Panc1 (cell line): ENCODE measurements at regions not wholly inside any gene's neighbourhood (a gene's known extent, or its start where the extent isn't known, plus 50 kb on each side); places are given as distances from the start of the nearest gene placed in this dataset.
"Not testable (repeated sequence)": the region's sequence is repeated elsewhere in the genome, so short reads cannot be mapped to it uniquely, and the experiment has no call there.

Experiments used
- ATAC-seq: fragments of 200-7000 bp; cut with Tn5 transposase; 2 replicates; pipeline ENCODE4 v1.9.1; 2020; ENCODE audit warnings: mild to moderate bottlenecking, moderate library complexity
- BruUV-seq: library from RNA; stranded (reverse); fragments of 400-500 nt; replicated peaks from 2 replicates; lab custom pipeline; 2021; lab: Mats Ljungman, UMichigan
- CTCF ChIA-PET: fragments of 300-600 bp; sonication (Branson Sonifier 250); formaldehyde crosslinking; loops from one replicate; lab custom pipeline; 2022; ENCODE audit warnings: antibody characterized with exemption; lab: Charles Lee
- POLR2A ChIA-PET: fragments of 300-600 bp; sonication (Branson Sonifier 250); formaldehyde crosslinking; loops from one replicate; lab custom pipeline; 2022; ENCODE audit warnings: antibody characterized with exemption; lab: Charles Lee
- DNase-seq: peaks from one replicate; pipeline ENCODE4 v3.0.0-alpha.2; 2010; ENCODE audit warnings: low read depth, low spot score
- H3K27ac ChIP-seq: 2 replicates; pipeline ENCODE4 v1.5.1; 2011; ENCODE audit warnings: mild to moderate bottlenecking, low read length, inconsistent platforms
- H3K27me3 ChIP-seq: fragments of 200-500 bp; sonication (Bioruptor generic); 2 replicates; pipeline ENCODE4 v1.6.0; 2014; ENCODE audit warnings: low read length, inconsistent platforms; ENCODE audit not compliant: control insufficient read depth, insufficient read depth
- H3K36me3 ChIP-seq: fragments of 200-500 bp; sonication (Bioruptor generic); 2 replicates; pipeline ENCODE4 v1.5.1; 2014; ENCODE audit warnings: inconsistent platforms, mild to moderate bottlenecking, low read length, moderate library complexity; ENCODE audit not compliant: control insufficient read depth, insufficient read depth
- H3K4me1 ChIP-seq: 2 replicates; pipeline ENCODE4 v1.5.1; 2011; ENCODE audit warnings: inconsistent platforms, mild to moderate bottlenecking, low read length, moderate library complexity; ENCODE audit not compliant: control insufficient read depth, insufficient read depth
- H3K4me3 ChIP-seq, 2 experiments: 2 replicates each; pipeline ENCODE4 v1.5.1; 2011 to 2012; ENCODE audit warnings: low read depth in 2 of 2, low read length in 2 of 2, mild to moderate bottlenecking in 2 of 2, inconsistent platforms in 1 of 2, moderate library complexity in 1 of 2
- H3K9me3 ChIP-seq: fragments of 200-500 bp; sonication (Bioruptor generic); 2 replicates; pipeline ENCODE4 v1.5.1; 2014; ENCODE audit warnings: low read depth, mild to moderate bottlenecking, inconsistent platforms, low read length, moderate library complexity; ENCODE audit not compliant: control insufficient read depth, insufficient read depth
- in situ Hi-C: cut with HindIII; loops from 2 replicates; pipeline ENCODE4 v1.10.0; 2016; ENCODE audit warnings: low sequenced_read_pairs, low pct_unique_long_range_greater_than_20kb
- intact Hi-C: fragments of 100-400 bp; cut with micrococcal nuclease; formaldehyde crosslinking; loops from one replicate; pipeline ENCODE4 v1.10.0; 2022; ENCODE audit not compliant: unreplicated experiment

GRCh38 chr16:33631713-33632112 is 172.3 kb downstream of the TP53TG3F start:
- CTCF ChIA-PET, H3K36me3 ChIP-seq, BruUV-seq, in situ Hi-C loops, H3K4me3 ChIP-seq, H3K27me3 ChIP-seq, intact Hi-C loops, H3K4me1 ChIP-seq, POLR2A ChIA-PET, H3K9me3 ChIP-seq, ATAC-seq, H3K27ac ChIP-seq, DNase-seq: not testable (repeated sequence)

GRCh38 chr16:33634057-33634456 is 174.6 kb downstream of the TP53TG3F start:
- POLR2A ChIA-PET, H3K27ac ChIP-seq, ATAC-seq, DNase-seq, H3K4me1 ChIP-seq, BruUV-seq, H3K9me3 ChIP-seq, intact Hi-C loops, CTCF ChIA-PET, H3K27me3 ChIP-seq, H3K36me3 ChIP-seq, H3K4me3 ChIP-seq, in situ Hi-C loops: not testable (repeated sequence)

- CTCF ChIA-PET, H3K27me3 ChIP-seq, intact Hi-C loops, H3K27ac ChIP-seq, H3K4me1 ChIP-seq, ATAC-seq, POLR2A ChIA-PET, BruUV-seq, H3K36me3 ChIP-seq, in situ Hi-C loops, H3K4me3 ChIP-seq, H3K9me3 ChIP-seq, DNase-seq: not testable (repeated sequence)
Observed at GRCh38 chr16:33636760-33637159, 177.3 kb downstream of the TP53TG3F start.

GRCh38 chr16:33643270-33643669 is 183.9 kb downstream of the TP53TG3F start:
- intact Hi-C loops, H3K9me3 ChIP-seq, ATAC-seq, POLR2A ChIA-PET, DNase-seq, H3K36me3 ChIP-seq, H3K27me3 ChIP-seq, H3K27ac ChIP-seq, H3K4me3 ChIP-seq, H3K4me1 ChIP-seq, in situ Hi-C loops, CTCF ChIA-PET, BruUV-seq: not testable (repeated sequence)

- intact Hi-C loops, H3K4me3 ChIP-seq, in situ Hi-C loops, CTCF ChIA-PET, ATAC-seq, H3K36me3 ChIP-seq, H3K27ac ChIP-seq, DNase-seq, H3K27me3 ChIP-seq, BruUV-seq, POLR2A ChIA-PET, H3K4me1 ChIP-seq, H3K9me3 ChIP-seq: not testable (repeated sequence)
Observed at GRCh38 chr16:33643698-33644381, 184.4 kb downstream of the TP53TG3F start.

GRCh38 chr16:33646386-33646785 is 187.0 kb downstream of the TP53TG3F start:
- CTCF ChIA-PET, H3K4me3 ChIP-seq, in situ Hi-C loops, POLR2A ChIA-PET, DNase-seq, H3K27ac ChIP-seq, H3K9me3 ChIP-seq, H3K36me3 ChIP-seq, intact Hi-C loops, BruUV-seq, H3K4me1 ChIP-seq, H3K27me3 ChIP-seq: not testable (repeated sequence)
- peak; percentile 53 for ATAC-seq

- CTCF ChIA-PET, POLR2A ChIA-PET: not testable (repeated sequence)
Observed at GRCh38 chr16:33655756-33656155, 196.3 kb downstream of the TP53TG3F start.

More at GRCh38 chr16:33655756-33656155, 196.3 kb downstream of the TP53TG3F start:
- H3K27me3 ChIP-seq, DNase-seq, in situ Hi-C loops, H3K9me3 ChIP-seq, ATAC-seq, H3K27ac ChIP-seq, intact Hi-C loops, BruUV-seq, H3K4me3 ChIP-seq, H3K36me3 ChIP-seq, H3K4me1 ChIP-seq: not testable (repeated sequence)
